MM.1S (cell line): ENCODE measurements at regions not wholly inside any gene's neighbourhood (a gene's known extent, or its start where the extent isn't known, plus 50 kb on each side); places are given as distances from the start of the nearest gene placed in this dataset.

ENCODE experiments used
- DNase-seq: peaks from one replicate; pipeline ENCODE4 v3.0.0-alpha.2; 2015
- H2AFZ ChIP-seq: fragments of 300-600 bp; sonication (generic); 2 replicates; pipeline ENCODE4 v1.6.0; 2016; ENCODE audit warnings: antibody characterized with exemption, low read length
- H3F3A ChIP-seq: fragments of 300-600 bp; sonication (generic); 2 replicates; pipeline ENCODE4 v1.6.1; 2016; ENCODE audit warnings: mild to moderate bottlenecking, antibody characterized with exemption, low read length, moderate library complexity, mixed read lengths; ENCODE audit not compliant: insufficient read depth
- H3K27ac ChIP-seq: fragments of 300-600 bp; sonication (generic); 2 replicates; pipeline ENCODE4 v1.5.1; 2016; ENCODE audit warnings: mild to moderate bottlenecking, low read length
- H3K27me3 ChIP-seq: fragments of 300-600 bp; sonication (generic); replicated peaks from 2 replicates; pipeline ENCODE4 v1.6.0; 2016; ENCODE audit warnings: low read length; ENCODE audit not compliant: insufficient read depth
- H3K36me3 ChIP-seq: fragments of 300-600 bp; sonication (generic); replicated peaks from 2 replicates; pipeline ENCODE4 v1.6.1; 2016; ENCODE audit warnings: mild to moderate bottlenecking, low read length, mixed read lengths; ENCODE audit not compliant: insufficient read depth
- H3K4me1 ChIP-seq: fragments of 300-600 bp; sonication (generic); 2 replicates; pipeline ENCODE4 v1.6.1; 2016; ENCODE audit warnings: low read length, mixed read lengths
- H3K4me2 ChIP-seq: fragments of 300-600 bp; sonication (generic); 2 replicates; pipeline ENCODE4 v1.6.0; 2016; ENCODE audit warnings: low read depth, low read length
- H3K4me3 ChIP-seq: fragments of 300-600 bp; sonication (generic); 2 replicates; pipeline ENCODE4 v1.5.1; 2016; ENCODE audit warnings: low read length, mixed read lengths
- H3K79me2 ChIP-seq: fragments of 300-600 bp; sonication (generic); 2 replicates; pipeline ENCODE4 v1.6.1; 2016; ENCODE audit warnings: mixed run types, low read length, mixed read lengths
- H3K9ac ChIP-seq: fragments of 300-600 bp; sonication (generic); 2 replicates; pipeline ENCODE4 v1.6.1; 2016; ENCODE audit warnings: low read length, mixed read lengths
- H3K9me2 ChIP-seq: fragments of 300-600 bp; sonication (generic); replicated peaks from 2 replicates; pipeline ENCODE4 v1.6.1; 2016; ENCODE audit warnings: mild to moderate bottlenecking, low read length, mixed read lengths; ENCODE audit not compliant: insufficient read depth
- H3K9me3 ChIP-seq: fragments of 300-600 bp; sonication (generic); replicated peaks from 2 replicates; pipeline ENCODE4 v1.6.1; 2016; ENCODE audit warnings: mild to moderate bottlenecking, low read length, mixed read lengths; ENCODE audit not compliant: insufficient read depth
- H4K20me1 ChIP-seq: fragments of 300-600 bp; sonication (generic); 2 replicates; pipeline ENCODE4 v1.6.1; 2016; ENCODE audit warnings: mild to moderate bottlenecking, low read length, moderate library complexity, mixed read lengths; ENCODE audit not compliant: insufficient read depth
- CTCF ChIP-seq: fragments of 300-600 bp; sonication (generic); IDR thresholded peaks from 2 replicates; pipeline ENCODE4 v1.5.1; 2016; ENCODE audit warnings: antibody characterized with exemption, low read length, mixed read lengths
- EZH2 ChIP-seq: fragments of 300-600 bp; sonication (generic); optimal IDR thresholded peaks from 2 replicates; pipeline ENCODE3; 2017; ENCODE audit warnings: low read depth, mild to moderate bottlenecking, antibody characterized with exemption, low read length, mixed read lengths
- EZH2phosphoT487 ChIP-seq: fragments of 300-600 bp; sonication (generic); IDR thresholded peaks from 2 replicates; pipeline ENCODE4 v1.6.1; 2018; ENCODE audit warnings: antibody characterized with exemption, low read length

GRCh38 chr6:33933101-33933500 lies 129.3 kb upstream of the MLN start:
- Histone ChIP-seq H3K27ac (no peak overlapping the region), H3K9me3 (no peaks in the 10 kb centered on the region), H3K9me2 (no peaks in the 10 kb centered on the region), H2AFZ (no peak overlapping the region), H3K4me2 (no peak overlapping the region), H4K20me1 (no peaks in the 10 kb centered on the region), H3K36me3 (no peaks in the 10 kb centered on the region), H3K4me3 (no peak overlapping the region), H3K4me1 (no peaks in the 10 kb centered on the region), H3K27me3 (peaks cover 36% of the 10 kb centered on the region), H3K9ac (no peak overlapping the region), H3K79me2 (no peaks in the 10 kb centered on the region), H3F3A (no peaks in the 10 kb centered on the region)
- TF ChIP-seq CTCF (no peak), EZH2phosphoT487 (no peak), EZH2 (no peak)
- DNase-seq: no peak

GRCh38 chr6:33931799-33932198 lies 128.0 kb upstream of the MLN start:
- Histone ChIP-seq H4K20me1 (no peaks in the 10 kb centered on the region), H3K9me2 (no peaks in the 10 kb centered on the region), H3K9ac (no peak overlapping the region), H3K27ac (no peak overlapping the region), H3K79me2 (no peaks in the 10 kb centered on the region), H3F3A (no peaks in the 10 kb centered on the region), H3K9me3 (no peaks in the 10 kb centered on the region), H2AFZ (no peak overlapping the region), H3K27me3 (peaks cover 36% of the 10 kb centered on the region), H3K4me1 (no peaks in the 10 kb centered on the region), H3K4me3 (no peak overlapping the region), H3K36me3 (no peaks in the 10 kb centered on the region), H3K4me2 (no peak overlapping the region)
- DNase-seq: no peak
- TF ChIP-seq EZH2phosphoT487: no peak
- TF ChIP-seq CTCF: no peak
- no peak for TF ChIP-seq EZH2

- H3K4me1 ChIP-seq: no peaks in the 10 kb centered on the region
- H4K20me1 ChIP-seq: no peaks in the 10 kb centered on the region
- H2AFZ ChIP-seq: no peak overlapping the region
- H3K9me3 ChIP-seq: no peaks in the 10 kb centered on the region
- DNase-seq: no peak
- H3K9ac ChIP-seq: no peak overlapping the region
- H3K36me3 ChIP-seq: no peaks in the 10 kb centered on the region
- no peak overlapping the region for H3K27ac ChIP-seq
- no peaks in the 10 kb centered on the region for H3K9me2 ChIP-seq
- no peaks in the 10 kb centered on the region for H3F3A ChIP-seq
- H3K4me2 ChIP-seq: no peak overlapping the region
- H3K4me3 ChIP-seq: no peak overlapping the region
- TF ChIP-seq EZH2 (no peak), CTCF (no peak), EZH2phosphoT487 (no peak)
- no peaks in the 10 kb centered on the region for H3K79me2 ChIP-seq
- H3K27me3 ChIP-seq: peaks cover 28% of the 10 kb centered on the region; the same call in 1 of the 2 replicates
These were observed 125.9 kb upstream of the MLN start for GRCh38 chr6:33929575-33930288.
